K562 (cell line): ENCODE measurements at regions not wholly inside any gene's neighbourhood (a gene's known extent, or its start where the extent isn't known, plus 50 kb on each side); places are given as distances from the start of the nearest gene placed in this dataset.

ENCODE experiments used
- ATAC-seq: fragments of 200-7000 bp; cut with Tn5 transposase; 3 replicates; pipeline ENCODE4 v1.9.1; 2020; ENCODE audit warnings: moderate library complexity
- BruUV-seq: library from RNA; stranded (reverse); fragments of 400-500 nt; replicated peaks from 2 replicates; lab custom pipeline; 2021; lab: Mats Ljungman, UMichigan
- CTCF ChIA-PET: fragments of 300-600 bp; formaldehyde crosslinking; extraction: SDS; loops from one replicate; lab custom pipeline; 2021; ENCODE audit warnings: low intra/inter-chr PET ratio; lab: Yijun Ruan, JAX
- POLR2A ChIA-PET: fragments of 300-600, 350-650 bp; sonication (Branson Sonifier 250); formaldehyde crosslinking; extraction: SDS; loops from one replicate; lab custom pipeline; 2021; ENCODE audit warnings: antibody characterized with exemption, inconsistent platforms; lab: Yijun Ruan, JAX
- DNase-seq, 4 experiments: peaks; one replicate each; pipeline versions ENCODE4 v3.0.0 to v3.0.0-alpha.2; 2011 to 2018; ENCODE audit warnings: low spot score in 3 of 4, mixed read lengths in 3 of 4; ENCODE audit errors: extremely low read depth in 1 of 4
- FAIRE-seq: peaks from 2 replicates; lab custom pipeline; 2011; peaks lifted over from hg19 to GRCh38; lab: Jason Lieb, UNC
- H2AFZ ChIP-seq: 2 replicates; pipeline ENCODE4 v1.6.0; 2011; ENCODE audit warnings: low read depth, low read length, control low read depth, inconsistent platforms
- H3K27ac ChIP-seq: fragments of 200-600 bp; 3 replicates; pipeline ENCODE4 v1.8.0; 2011; ENCODE audit warnings: low read depth, mild to moderate bottlenecking, control low read depth, inconsistent platforms, low read length, moderate library complexity, mixed read lengths; ENCODE audit errors: extremely low read depth
- H3K27me3 ChIP-seq, 2 experiments: fragments of 300-600 bp in 1 of 2; 2 replicates in 1 of 2; 3 replicates in 1 of 2; pipeline versions ENCODE4 v1.6.0 to v1.8.0; 2011; ENCODE audit warnings: inconsistent platforms in 2 of 2, low read length in 2 of 2, mild to moderate bottlenecking in 1 of 2, mixed read lengths in 1 of 2, moderate library complexity in 1 of 2; ENCODE audit not compliant: control insufficient read depth in 2 of 2, insufficient read depth in 2 of 2
- H3K36me3 ChIP-seq: fragments of 300-600 bp; 3 replicates; pipeline ENCODE4 v1.8.0; 2011; ENCODE audit warnings: mild to moderate bottlenecking, low read length, inconsistent platforms; ENCODE audit not compliant: control insufficient read depth, insufficient read depth
- H3K4me1 ChIP-seq, 2 experiments: fragments of 200-600 bp in 1 of 2; replicated peaks in 1 of 2; 2 replicates in 1 of 2; 3 replicates in 1 of 2; pipeline versions ENCODE4 v1.5.1 to v1.8.0; 2011; ENCODE audit warnings: inconsistent platforms in 2 of 2, low read length in 2 of 2, mild to moderate bottlenecking in 1 of 2, mixed read lengths in 1 of 2, moderate library complexity in 1 of 2; ENCODE audit not compliant: control insufficient read depth in 2 of 2, insufficient read depth in 2 of 2
- H3K4me2 ChIP-seq: 2 replicates; pipeline ENCODE4 v1.6.1; 2011; ENCODE audit warnings: low read length, control low read depth, inconsistent platforms, mixed read lengths; ENCODE audit not compliant: insufficient read depth
- H3K4me3 ChIP-seq: fragments of 200-600 bp; sonication (generic), shearing (Covaris generic); 2 replicates; pipeline ENCODE4 v1.5.1; 2016; ENCODE audit warnings: control low read depth, inconsistent platforms
- H3K79me2 ChIP-seq: fragments of 200-600 bp; 3 replicates; pipeline ENCODE4 v1.8.0; 2011; ENCODE audit warnings: low read length, inconsistent platforms; ENCODE audit not compliant: control insufficient read depth, insufficient read depth
- H3K9ac ChIP-seq, 2 experiments: 2 replicates each; pipeline versions ENCODE4 v1.6.0 to v1.6.1; 2011; ENCODE audit warnings: low read depth in 2 of 2, low read length in 2 of 2, control low read depth in 1 of 2, inconsistent platforms in 1 of 2, mild to moderate bottlenecking in 1 of 2, mixed read lengths in 1 of 2; ENCODE audit not compliant: insufficient read depth in 1 of 2
- H3K9me1 ChIP-seq: one replicate; pipeline ENCODE4 v1.6.0; 2011; ENCODE audit warnings: inconsistent platforms, mild to moderate bottlenecking, low read length, moderate library complexity; ENCODE audit not compliant: control insufficient read depth, insufficient read depth
- H3K9me3 ChIP-seq: replicated peaks from 2 replicates; pipeline ENCODE4 v1.5.1; 2011; ENCODE audit warnings: low read depth, low read length, inconsistent platforms; ENCODE audit not compliant: control insufficient read depth, insufficient read depth
- H4K20me1 ChIP-seq: replicated peaks from 2 replicates; pipeline ENCODE4 v1.6.1; 2011; ENCODE audit warnings: low read length, inconsistent platforms, mixed read lengths; ENCODE audit not compliant: control insufficient read depth, insufficient read depth
- CEBPG ChIP-seq, 3 experiments: fragments of 200-800 bp in 1 of 3; sonication (Bioruptor generic) in 1 of 3; sonication (generic) in 1 of 3; formaldehyde crosslinking in 1 of 3; IDR thresholded peaks in 2 of 3; conservative IDR thresholded peaks in 1 of 3; 2 replicates each; pipeline versions ENCODE4 v1.6.1 to v1.8.0; 2016 to 2022; ENCODE audit warnings: missing compliant biosample characterization in 2 of 3, missing genetic modification characterization in 2 of 3, mild to moderate bottlenecking in 1 of 3, missing genetic modification reagents in 1 of 3
- ILK ChIP-seq: fragments of 450-650 bp; IDR thresholded peaks from 2 replicates; pipeline ENCODE4 v1.6.1; 2016; ENCODE audit warnings: missing genetic modification characterization, low read depth, mild to moderate bottlenecking, missing compliant biosample characterization, moderate library complexity, borderline replicate concordance
- IRF2 ChIP-seq: sonication (generic); formaldehyde crosslinking; IDR thresholded peaks from 2 replicates; pipeline ENCODE4 v1.8.1; 2022; ENCODE audit warnings: mild to moderate bottlenecking, missing genetic modification reagents
- NR2C2 ChIP-seq, 2 experiments: fragments of 200-800 bp in 1 of 2; sonication (Bioruptor generic) in 1 of 2; sonication (generic) in 1 of 2; formaldehyde crosslinking in 1 of 2; IDR thresholded peaks; 2 replicates each; pipeline versions ENCODE4 v1.6.1 to v1.8.0; 2016 to 2022; ENCODE audit warnings: mild to moderate bottlenecking in 1 of 2, missing compliant biosample characterization in 1 of 2, missing genetic modification characterization in 1 of 2, missing genetic modification reagents in 1 of 2
- XRCC3 ChIP-seq: fragments of 450-650 bp; IDR thresholded peaks from 2 replicates; pipeline ENCODE4 v1.6.1; 2017; ENCODE audit warnings: mild to moderate bottlenecking, moderate library complexity
- WGBS: fragments of 100-300 bp; shearing (Covaris generic); methylation state at CpG from one replicate; pipeline ENCODE4 v1.1.6; 2016; ENCODE audit warnings: low coverage, mixed read lengths; ENCODE audit not compliant: insufficient coverage; ENCODE audit errors: missing lambda C conversion rate; 5-methylcytosine and 5-hydroxymethylcytosine counted together
- in situ Hi-C: fragments of 300-500 bp; cut with MboI; formaldehyde crosslinking; loops from 4 replicates; pipeline ENCODE4 v1.15.0; 2018; ENCODE audit warnings: inconsistent platforms, mixed read lengths
- intact Hi-C: fragments of 100-400 bp; cut with micrococcal nuclease; formaldehyde crosslinking; loops from 2 replicates; pipeline ENCODE4 v1.14.2; 2022
- TF ChIP-seq, protein P1 (sequence below): IDR thresholded peaks from 2 replicates; pipeline ENCODE4 v1.6.1; 2011; ENCODE audit warnings: borderline replicate concordance, low read depth, mild to moderate bottlenecking, moderate library complexity, low read length; ENCODE audit not compliant: insufficient read depth, poor library complexity, severe bottlenecking
- TF ChIP-seq, protein P2 (sequence below): sonication (generic); formaldehyde crosslinking; IDR thresholded peaks from 2 replicates; pipeline ENCODE4 v1.8.0; 2022; ENCODE audit warnings: missing genetic modification reagents, mild to moderate bottlenecking, borderline replicate concordance

DNA sequence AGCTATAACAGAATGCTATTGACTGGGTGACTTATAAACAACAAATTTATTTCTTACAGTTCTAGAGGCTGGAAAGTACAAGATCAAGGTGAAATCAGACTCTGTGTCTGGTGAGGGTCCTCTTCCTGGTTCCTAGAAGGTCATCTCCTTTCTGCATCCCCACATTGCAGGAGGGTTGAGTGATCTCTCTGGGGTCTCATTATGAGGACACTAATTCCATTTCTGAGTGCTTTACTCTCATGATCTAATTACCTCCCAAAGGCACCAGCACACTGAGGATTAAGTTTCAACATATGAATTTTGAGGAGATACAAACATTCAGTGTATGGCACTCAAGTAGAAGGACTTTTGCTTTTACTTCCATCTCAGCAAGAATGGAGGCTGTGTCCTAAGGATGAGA lies 534.1 kb upstream of the KCNMB2 start (continued):
- TF ChIP-seq, protein P1, sequence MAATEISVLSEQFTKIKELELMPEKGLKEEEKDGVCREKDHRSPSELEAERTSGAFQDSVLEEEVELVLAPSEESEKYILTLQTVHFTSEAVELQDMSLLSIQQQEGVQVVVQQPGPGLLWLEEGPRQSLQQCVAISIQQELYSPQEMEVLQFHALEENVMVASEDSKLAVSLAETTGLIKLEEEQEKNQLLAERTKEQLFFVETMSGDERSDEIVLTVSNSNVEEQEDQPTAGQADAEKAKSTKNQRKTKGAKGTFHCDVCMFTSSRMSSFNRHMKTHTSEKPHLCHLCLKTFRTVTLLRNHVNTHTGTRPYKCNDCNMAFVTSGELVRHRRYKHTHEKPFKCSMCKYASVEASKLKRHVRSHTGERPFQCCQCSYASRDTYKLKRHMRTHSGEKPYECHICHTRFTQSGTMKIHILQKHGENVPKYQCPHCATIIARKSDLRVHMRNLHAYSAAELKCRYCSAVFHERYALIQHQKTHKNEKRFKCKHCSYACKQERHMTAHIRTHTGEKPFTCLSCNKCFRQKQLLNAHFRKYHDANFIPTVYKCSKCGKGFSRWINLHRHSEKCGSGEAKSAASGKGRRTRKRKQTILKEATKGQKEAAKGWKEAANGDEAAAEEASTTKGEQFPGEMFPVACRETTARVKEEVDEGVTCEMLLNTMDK = no peak
- no peak for TF ChIP-seq IRF2 (CRISPR knock-in tag)
- TF ChIP-seq NR2C2 (CRISPR knock-in tag; IDR thresholded peaks at IDR 0.05) = no peak
- TF ChIP-seq NR2C2 (tag; IDR thresholded peaks at IDR 0.05) = no peak
- TF ChIP-seq ILK (tag) = no peak
- TF ChIP-seq, protein P2, sequence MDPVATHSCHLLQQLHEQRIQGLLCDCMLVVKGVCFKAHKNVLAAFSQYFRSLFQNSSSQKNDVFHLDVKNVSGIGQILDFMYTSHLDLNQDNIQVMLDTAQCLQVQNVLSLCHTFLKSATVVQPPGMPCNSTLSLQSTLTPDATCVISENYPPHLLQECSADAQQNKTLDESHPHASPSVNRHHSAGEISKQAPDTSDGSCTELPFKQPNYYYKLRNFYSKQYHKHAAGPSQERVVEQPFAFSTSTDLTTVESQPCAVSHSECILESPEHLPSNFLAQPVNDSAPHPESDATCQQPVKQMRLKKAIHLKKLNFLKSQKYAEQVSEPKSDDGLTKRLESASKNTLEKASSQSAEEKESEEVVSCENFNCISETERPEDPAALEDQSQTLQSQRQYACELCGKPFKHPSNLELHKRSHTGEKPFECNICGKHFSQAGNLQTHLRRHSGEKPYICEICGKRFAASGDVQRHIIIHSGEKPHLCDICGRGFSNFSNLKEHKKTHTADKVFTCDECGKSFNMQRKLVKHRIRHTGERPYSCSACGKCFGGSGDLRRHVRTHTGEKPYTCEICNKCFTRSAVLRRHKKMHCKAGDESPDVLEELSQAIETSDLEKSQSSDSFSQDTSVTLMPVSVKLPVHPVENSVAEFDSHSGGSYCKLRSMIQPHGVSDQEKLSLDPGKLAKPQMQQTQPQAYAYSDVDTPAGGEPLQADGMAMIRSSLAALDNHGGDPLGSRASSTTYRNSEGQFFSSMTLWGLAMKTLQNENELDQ (CRISPR knock-in tag) = no peak

DNA sequence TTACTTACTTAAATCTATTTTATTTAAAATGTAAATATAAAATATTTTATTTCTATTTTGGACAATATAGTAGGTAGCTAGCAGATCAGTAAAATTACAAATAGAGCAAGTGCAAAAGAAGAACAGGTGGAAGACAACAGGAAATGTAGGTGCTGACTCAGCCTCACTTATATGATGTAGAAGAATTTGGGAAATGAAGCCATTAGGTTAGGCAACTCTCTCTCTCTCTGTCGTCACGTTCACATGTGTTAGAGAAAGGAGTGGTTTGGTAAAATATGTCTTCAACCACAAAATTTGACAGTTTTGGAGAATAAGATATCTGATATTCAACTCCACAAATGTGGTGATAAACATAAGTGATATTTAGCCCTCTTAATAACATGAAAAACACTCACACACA lies 532.5 kb upstream of the KCNMB2 start:
- H3K9ac ChIP-seq = no peak overlapping the region
- no peaks in the 10 kb centered on the region for H3K27me3 ChIP-seq
- BruUV-seq = no TSS peak
- no peak for FAIRE-seq
- in situ Hi-C loops = no loop called here
- no peaks in the 10 kb centered on the region for H3K9me1 ChIP-seq
- TF ChIP-seq CEBPG (CRISPR knock-in tag; IDR thresholded peaks at IDR 0.05) = no peak
- TF ChIP-seq CEBPG (tag; conservative IDR thresholded peaks at IDR 0.05 in 1 of 2, IDR thresholded peaks at IDR 0.05 in 1 of 2) = peak in 1 of 2 experiments; percentile 48; a peak in 1 of 4 replicates
- TF ChIP-seq XRCC3 = no peak
- ATAC-seq = no peak
- WGBS = 7% methylated on average over 2 of the region's 2 CpGs
- no peaks in the 10 kb centered on the region for H4K20me1 ChIP-seq
- no peaks in the 10 kb centered on the region for H3K9me3 ChIP-seq
- no peak overlapping the region for H2AFZ ChIP-seq
- H3K79me2 ChIP-seq = no peaks in the 10 kb centered on the region
- POLR2A ChIA-PET = no interaction called here
- H3K4me2 ChIP-seq = no peak overlapping the region
- intact Hi-C loops = no loop called here
- no peak for DNase-seq
- CTCF ChIA-PET = no interaction called here
- H3K27ac ChIP-seq = no peak overlapping the region
- no peaks in the 10 kb centered on the region for H3K36me3 ChIP-seq
- H3K4me3 ChIP-seq = no peak overlapping the region
- no peaks in the 10 kb centered on the region for H3K4me1 ChIP-seq
